ENCODE measurements at regions not wholly inside any gene's neighbourhood (a gene's known extent, or its start where the extent isn't known, plus 50 kb on each side); places are given as distances from the start of the nearest gene placed in this dataset.
"Not testable (repeated sequence)": the region's sequence is repeated elsewhere in the genome, so short reads cannot be mapped to it uniquely, and the experiment has no call there.

DNA sequence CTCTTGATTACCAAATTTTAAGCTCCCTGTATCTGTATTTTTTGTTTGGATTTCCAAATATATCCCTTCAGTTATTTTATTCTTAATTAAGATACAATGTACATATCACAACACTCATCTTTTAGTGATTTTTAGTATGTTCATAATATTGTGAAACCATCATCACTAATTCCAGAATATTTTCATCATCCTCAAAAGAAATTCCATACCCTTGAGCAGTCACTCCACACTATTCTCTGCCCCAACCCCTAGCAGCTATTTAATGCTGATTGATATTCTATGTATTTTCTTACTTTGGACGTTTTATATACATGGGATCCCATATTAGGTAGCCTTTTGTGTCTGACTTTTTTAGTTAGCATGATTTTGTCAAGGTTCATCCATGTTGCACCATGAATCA lies 127.4 kb upstream of the SLC8A1 start:
- no peak for FAIRE-seq

DNA sequence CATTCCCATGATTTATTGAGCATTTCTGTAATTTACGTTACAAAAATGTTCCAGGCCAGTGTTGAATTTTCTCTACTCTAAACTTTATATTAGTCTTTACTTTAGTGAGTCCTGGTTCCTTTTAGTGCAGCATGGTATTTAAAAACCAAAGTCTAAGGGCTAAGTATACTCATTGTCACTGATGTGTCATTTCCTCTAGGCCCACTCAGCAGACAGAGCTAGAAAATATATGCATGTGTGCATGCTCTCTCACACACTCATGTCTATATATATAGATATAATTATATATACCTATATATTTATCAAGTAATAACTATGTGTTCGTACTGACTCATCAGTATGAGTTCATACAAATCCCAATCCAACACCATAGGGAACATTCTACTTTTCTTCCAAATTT lies 132.5 kb upstream of the SLC8A1 start:
- FAIRE-seq: no peak

DNA sequence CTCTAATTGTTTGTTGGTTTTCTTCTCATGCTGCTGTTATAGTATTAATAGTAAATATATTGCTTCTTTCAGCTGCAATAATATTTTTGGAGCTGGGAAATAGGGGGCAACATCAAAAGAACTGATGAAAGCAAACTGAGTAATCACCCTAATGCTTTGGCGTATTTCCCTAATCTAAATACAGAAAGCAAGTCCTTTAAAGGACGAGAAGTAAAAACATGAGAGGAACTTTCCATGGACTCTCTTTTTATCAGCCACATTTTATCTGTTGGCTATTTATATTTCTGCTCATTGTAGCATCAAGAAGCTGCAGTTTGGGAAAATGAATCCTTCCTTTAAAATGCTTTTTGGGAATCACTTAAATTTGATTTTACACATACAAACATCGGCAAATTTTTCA lies 139.9 kb upstream of the SLC8A1 start:
- FAIRE-seq: no peak

DNA sequence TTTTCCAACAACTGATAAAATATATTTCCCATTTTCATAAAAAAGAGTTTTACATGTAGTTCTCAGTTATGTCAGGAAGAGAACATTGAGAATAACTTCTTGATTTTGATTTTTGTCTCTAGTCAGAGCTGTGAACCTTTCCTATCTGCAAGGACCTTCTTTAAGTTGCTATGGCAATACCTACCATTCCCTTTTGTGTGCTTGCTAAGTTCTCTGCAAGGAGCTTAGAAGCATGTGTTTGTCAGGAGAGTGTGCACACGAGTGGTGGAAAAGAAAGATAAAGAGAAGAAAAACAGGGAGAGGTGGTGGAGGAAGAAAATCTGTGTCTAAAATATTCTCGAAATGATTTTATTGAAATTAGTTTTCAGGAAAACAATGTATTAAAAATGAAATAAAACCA lies 140.3 kb upstream of the SLC8A1 start:
- FAIRE-seq: no peak

GRCh38 chr2:40606862-40607261 lies 155.0 kb upstream of the SLC8A1 start:
- FAIRE-seq: no peak

- no peak for FAIRE-seq
Observed at GRCh38 chr2:40611196-40611595, 159.3 kb upstream of the SLC8A1 start.

DNA sequence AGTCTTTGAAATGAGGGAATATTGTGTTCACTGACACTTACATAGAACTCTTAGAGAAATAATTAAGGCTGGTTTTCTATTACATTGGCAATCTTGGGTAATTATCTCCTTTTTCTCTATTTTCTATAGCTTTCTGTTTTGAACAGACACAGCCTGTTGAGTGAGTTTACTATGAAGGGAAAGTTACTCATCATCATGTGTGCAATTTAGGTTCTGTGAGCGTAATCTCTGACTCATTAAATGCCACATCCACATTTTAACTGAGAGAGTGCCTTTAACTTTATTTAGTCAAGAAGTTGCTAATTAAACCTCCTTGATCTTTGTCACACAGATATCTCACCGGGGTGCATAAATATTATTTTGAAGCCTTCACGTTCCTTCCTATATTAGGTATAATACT lies 174.0 kb upstream of the SLC8A1 start:
- FAIRE-seq: no peak

- FAIRE-seq: no peak
Observed at GRCh38 chr2:40628556-40628955, 176.7 kb upstream of the SLC8A1 start.

DNA sequence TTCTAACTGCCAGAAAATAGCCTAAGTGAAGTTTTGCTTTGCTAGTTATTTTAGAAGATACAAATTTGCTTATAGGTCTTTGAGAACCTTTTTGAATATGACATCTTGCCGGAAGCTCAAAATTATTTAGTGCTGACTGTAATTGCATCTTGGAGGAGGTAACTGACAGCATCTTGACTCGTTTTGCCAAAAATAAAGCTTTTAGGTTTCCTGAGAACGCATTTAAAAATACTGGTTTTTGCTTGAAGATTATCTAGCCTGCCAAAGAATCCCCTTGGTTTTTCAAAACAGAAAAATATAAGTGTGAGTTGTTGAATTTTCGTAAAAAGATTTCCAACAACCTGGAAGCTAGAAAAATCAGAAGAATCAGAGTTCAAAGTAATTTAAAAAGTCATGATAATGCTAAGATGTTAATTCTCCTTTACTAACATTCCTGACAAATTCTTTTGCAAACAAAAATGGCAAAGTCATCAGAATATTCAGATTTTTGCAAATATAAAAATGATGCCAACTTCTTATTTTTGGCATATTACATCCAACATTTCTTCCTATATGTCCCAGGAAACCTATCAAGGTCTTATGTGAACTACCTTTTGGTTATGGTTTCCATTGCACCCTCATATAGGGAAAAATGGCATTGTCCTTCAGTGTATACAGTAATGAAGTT lies 178.0 kb upstream of the SLC8A1 start:
- no peak for FAIRE-seq

DNA sequence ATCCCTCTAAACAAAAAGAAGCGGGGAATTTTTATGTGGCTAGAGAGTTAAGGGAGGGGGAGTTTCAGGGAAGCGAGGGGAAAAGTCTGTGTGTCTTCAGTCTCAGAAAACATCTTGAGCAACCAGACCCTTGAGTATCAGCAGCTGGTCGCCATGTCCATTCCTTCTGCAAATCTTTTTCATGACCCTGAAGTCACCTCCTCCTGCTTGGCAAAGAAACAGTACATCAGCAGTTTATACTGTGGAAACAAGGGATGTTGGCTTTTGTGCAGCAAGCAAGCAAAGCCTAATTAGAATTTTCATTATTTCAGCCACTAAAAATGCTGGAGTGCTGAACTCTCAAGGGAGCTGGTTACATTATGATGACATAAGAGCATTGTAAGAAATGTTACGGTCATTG lies 187.4 kb upstream of the SLC8A1 start:
- FAIRE-seq: no peak

- no peak for FAIRE-seq
Observed at GRCh38 chr2:40642237-40642636, 190.3 kb upstream of the SLC8A1 start.

GRCh38 chr2:40642726-40643125 lies 190.8 kb upstream of the SLC8A1 start:
- FAIRE-seq: no peak

DNA sequence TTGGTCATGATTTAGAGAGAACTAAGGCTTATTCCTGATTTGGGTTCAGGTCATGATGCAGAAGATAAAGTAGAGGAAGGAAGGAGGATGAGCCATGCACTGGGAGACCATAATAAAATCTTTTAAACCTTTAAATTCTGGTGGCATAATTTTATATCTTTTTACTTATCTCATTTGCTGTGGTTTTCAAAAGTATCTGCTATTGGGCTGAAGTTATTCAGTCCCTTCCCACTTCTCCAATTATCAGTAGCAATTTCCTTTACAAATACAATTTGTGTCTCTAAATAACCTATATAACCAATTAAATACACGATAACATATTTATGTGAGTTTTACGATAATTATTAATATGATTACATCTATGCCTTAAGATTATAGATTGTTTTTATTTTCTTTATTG lies 194.8 kb upstream of the SLC8A1 start:
- FAIRE-seq: no peak

DNA sequence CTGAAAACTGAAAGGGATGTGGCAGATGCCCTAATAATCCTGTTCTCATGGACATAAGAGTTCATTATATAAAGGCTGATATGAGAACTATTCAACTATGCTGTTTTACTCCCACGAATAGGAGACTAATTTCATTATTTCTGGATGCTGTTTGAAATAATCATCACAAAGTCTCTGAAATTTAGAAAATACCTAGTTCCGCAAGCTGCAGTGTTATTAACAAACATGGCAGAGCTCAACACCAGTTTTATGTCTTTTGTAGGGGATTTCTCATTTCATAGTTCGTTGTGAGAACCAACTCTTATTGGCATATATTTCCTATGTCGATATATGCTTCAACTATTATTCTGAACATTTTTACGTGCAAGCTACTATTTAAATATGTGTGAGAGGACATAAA lies 200.3 kb upstream of the SLC8A1 start:
- FAIRE-seq: no peak

DNA sequence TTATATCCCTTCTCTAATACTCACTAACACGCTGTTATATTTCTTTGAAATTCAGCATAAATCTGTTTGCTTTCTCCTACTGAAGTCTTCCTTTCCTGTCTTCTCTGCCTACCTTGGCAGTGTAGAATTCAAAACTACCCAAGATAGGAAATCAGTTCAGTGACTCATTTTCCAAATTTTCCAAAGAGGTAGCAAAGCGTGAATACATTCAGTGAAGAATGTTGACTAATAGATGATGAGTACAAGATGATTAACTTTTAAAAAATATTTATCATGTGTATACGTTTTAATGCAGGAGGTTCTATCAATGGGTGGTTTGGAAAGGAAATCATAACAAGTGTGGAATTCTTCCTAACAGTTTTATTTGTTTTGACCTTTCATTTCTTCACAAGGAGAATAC lies 201.9 kb upstream of the SLC8A1 start:
- no peak for FAIRE-seq

DNA sequence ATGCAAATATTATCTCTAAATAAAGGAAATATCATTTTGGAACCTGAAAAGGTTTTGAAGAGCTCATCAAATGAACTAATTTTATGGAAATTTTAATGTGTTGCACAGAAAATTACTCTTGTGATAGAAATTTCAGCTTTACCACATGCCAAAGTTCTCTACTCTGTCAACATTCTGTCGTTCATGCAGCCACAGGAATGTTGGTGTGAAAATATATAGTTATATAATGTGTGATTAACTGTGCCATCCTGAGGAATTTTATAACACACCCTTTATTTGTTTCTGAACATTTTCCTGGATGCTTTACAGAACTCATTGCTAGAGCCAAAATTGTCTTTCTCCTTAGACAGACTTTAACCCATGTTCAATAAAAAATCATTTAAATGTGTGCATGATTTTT lies 202.5 kb upstream of the SLC8A1 start:
- FAIRE-seq: no peak

- FAIRE-seq: no peak
Observed at GRCh38 chr2:40658941-40659340, 207.1 kb upstream of the SLC8A1 start.

GRCh38 chr2:40665493-40666232 lies 213.8 kb upstream of the SLC8A1 start:
- no peak for FAIRE-seq

DNA sequence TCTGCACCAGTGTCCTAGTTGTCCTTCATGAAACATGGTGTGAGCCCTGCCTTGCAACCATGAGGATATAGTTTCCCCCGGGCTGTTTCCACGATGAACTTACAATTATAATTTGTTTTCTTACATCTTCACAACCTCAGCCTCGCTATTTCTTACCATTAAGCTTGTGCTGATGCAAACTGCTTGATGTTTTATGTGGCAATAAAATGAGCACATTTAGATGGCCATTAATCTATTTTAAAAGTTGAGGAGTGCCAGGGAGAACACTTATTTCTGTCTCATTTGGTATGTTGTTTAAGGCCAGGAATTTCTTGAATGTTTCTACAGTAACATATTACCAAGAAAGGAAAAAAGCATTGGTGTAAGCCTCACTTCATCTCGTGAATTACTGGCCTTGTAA lies 214.5 kb upstream of the SLC8A1 start:
- no peak for FAIRE-seq

GRCh38 chr2:40668425-40668824 lies 216.5 kb upstream of the SLC8A1 start:
- no peak for FAIRE-seq

DNA sequence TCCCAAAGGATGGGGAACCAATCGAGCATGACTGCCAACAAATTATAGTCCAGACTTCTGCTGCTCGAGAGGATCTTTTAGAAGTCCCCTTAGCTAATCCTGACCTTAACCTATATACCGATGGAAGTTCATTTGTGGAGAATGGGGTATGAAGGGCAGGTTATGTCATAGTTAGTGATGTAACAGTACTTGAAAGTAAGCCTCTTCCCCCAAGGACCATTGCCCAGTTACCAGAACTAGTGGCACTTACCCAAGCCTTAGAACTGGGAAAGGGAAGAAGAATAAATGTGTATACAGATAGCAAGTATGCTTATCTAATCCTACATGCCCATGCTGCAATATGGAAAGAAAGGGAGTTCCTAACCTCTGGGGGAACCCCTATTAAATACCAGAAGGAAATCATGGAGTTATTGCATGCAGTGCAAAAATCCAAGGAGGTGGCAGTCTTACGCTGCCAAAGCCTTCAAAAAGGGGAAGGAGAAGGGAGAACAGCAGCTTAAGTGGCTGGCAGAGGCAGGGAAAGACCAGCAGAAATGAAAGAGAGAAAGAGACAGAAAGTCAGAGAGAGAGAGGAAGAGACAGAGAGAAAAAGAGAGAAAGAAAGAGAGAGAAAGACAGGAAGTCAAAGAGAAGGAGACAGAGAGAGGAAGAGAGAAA lies 224.4 kb upstream of the SLC8A1 start:
- FAIRE-seq: not testable (repeated sequence)

GRCh38 chr2:40680547-40680946 lies 228.7 kb upstream of the SLC8A1 start:
- FAIRE-seq: no peak

GRCh38 chr2:40690036-40690435 lies 238.1 kb upstream of the SLC8A1 start:
- FAIRE-seq: no peak

DNA sequence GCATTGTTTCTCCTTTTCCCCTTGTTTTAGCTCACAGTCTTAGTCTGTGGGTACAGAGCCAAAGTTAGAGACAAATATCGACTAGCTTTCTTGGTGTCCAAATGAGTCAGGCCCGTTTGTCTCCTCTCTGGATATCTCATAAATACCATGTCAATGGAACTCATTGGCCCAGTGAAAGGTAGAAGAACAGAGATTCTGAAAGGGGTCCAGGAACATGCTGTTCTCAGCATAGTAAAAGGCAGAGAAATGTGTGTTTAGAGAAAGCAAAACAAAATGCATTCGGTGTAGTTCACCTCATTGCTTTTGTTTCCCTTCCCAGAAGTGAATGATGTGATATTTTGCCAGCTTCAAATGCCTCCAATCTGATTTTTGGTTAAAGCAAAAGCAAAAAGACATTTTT lies 238.6 kb upstream of the SLC8A1 start:
- no peak for FAIRE-seq
